HEK293 (cell line): ENCODE measurements at regions not wholly inside any gene's neighbourhood (a gene's known extent, or its start where the extent isn't known, plus 50 kb on each side); places are given as distances from the start of the nearest gene placed in this dataset.
A peak's percentile ranks its signal among the peaks of the same experiment; 100 is the strongest.

Source experiments
- BCL11B ChIP-seq: fragments of 450-650 bp; formaldehyde crosslinking; IDR thresholded peaks from 2 replicates; pipeline ENCODE4 v1.5.1; 2016; ENCODE audit warnings: low read depth, missing biosample characterization, missing genetic modification characterization
- IKZF3 ChIP-seq: fragments of 450-650 bp; IDR thresholded peaks from 2 replicates; pipeline ENCODE4 v1.5.0; 2018; ENCODE audit warnings: missing biosample characterization, mild to moderate bottlenecking, missing genetic modification characterization, moderate library complexity
- KLF16 ChIP-seq: fragments of 450-650 bp; formaldehyde crosslinking; IDR thresholded peaks from 2 replicates; pipeline ENCODE4 v1.5.1; 2017; ENCODE audit warnings: missing biosample characterization, missing genetic modification characterization
- KLF17 ChIP-seq: fragments of 450-650 bp; formaldehyde crosslinking; IDR thresholded peaks from 2 replicates; pipeline ENCODE4 v1.5.1; 2016; ENCODE audit warnings: missing biosample characterization, missing genetic modification characterization
- KLF7 ChIP-seq: fragments of 450-650 bp; formaldehyde crosslinking; IDR thresholded peaks from 2 replicates; pipeline ENCODE4 v1.5.1; 2016; ENCODE audit warnings: missing biosample characterization, missing genetic modification characterization, borderline replicate concordance
- OSR2 ChIP-seq: fragments of 450-650 bp; formaldehyde crosslinking; IDR thresholded peaks from 2 replicates; pipeline ENCODE4 v1.5.1; 2016; ENCODE audit warnings: missing biosample characterization, missing genetic modification characterization
- PATZ1 ChIP-seq: fragments of 450-650 bp; formaldehyde crosslinking; IDR thresholded peaks from 2 replicates; pipeline ENCODE4 v1.5.1; 2016; ENCODE audit warnings: missing biosample characterization, missing genetic modification characterization
- SALL2 ChIP-seq: fragments of 450-650 bp; formaldehyde crosslinking; IDR thresholded peaks from 2 replicates; pipeline ENCODE4 v1.5.0; 2017; ENCODE audit warnings: missing biosample characterization, mild to moderate bottlenecking, missing genetic modification characterization, borderline replicate concordance
- SCRT1 ChIP-seq: fragments of 450-650 bp; formaldehyde crosslinking; IDR thresholded peaks from 2 replicates; pipeline ENCODE4 v1.5.1; 2016; ENCODE audit warnings: missing biosample characterization, missing genetic modification characterization, borderline replicate concordance
- SP3 ChIP-seq: fragments of 450-650 bp; formaldehyde crosslinking; IDR thresholded peaks from 2 replicates; pipeline ENCODE4 v1.5.1; 2016; ENCODE audit warnings: missing biosample characterization, missing genetic modification characterization
- ZBTB10 ChIP-seq: fragments of 450-650 bp; formaldehyde crosslinking; IDR thresholded peaks from 2 replicates; pipeline ENCODE4 v1.5.1; 2016; ENCODE audit warnings: missing biosample characterization, missing genetic modification characterization
- ZBTB11 ChIP-seq: fragments of 450-650 bp; formaldehyde crosslinking; conservative IDR thresholded peaks from 2 replicates; pipeline ENCODE4 v1.5.1; 2016; ENCODE audit warnings: low read depth, missing biosample characterization, missing genetic modification characterization
- ZBTB20 ChIP-seq: fragments of 450-650 bp; formaldehyde crosslinking; IDR thresholded peaks from 2 replicates; pipeline ENCODE4 v1.5.1; 2016; ENCODE audit warnings: missing biosample characterization, missing genetic modification characterization
- ZBTB21 ChIP-seq: fragments of 450-650 bp; formaldehyde crosslinking; IDR thresholded peaks from 2 replicates; pipeline ENCODE4 v1.5.1; 2017; ENCODE audit warnings: missing biosample characterization, missing genetic modification characterization
- ZFP41 ChIP-seq: fragments of 450-650 bp; formaldehyde crosslinking; IDR thresholded peaks from 2 replicates; pipeline ENCODE4 v1.5.1; 2016; ENCODE audit warnings: missing biosample characterization, missing genetic modification characterization, borderline replicate concordance
- ZNF114 ChIP-seq: fragments of 450-650 bp; formaldehyde crosslinking; IDR thresholded peaks from 2 replicates; pipeline ENCODE4 v1.5.0; 2017; ENCODE audit warnings: missing biosample characterization, missing genetic modification characterization
- ZNF157 ChIP-seq: fragments of 450-650 bp; formaldehyde crosslinking; IDR thresholded peaks from 2 replicates; pipeline ENCODE4 v1.5.1; 2016; ENCODE audit warnings: missing biosample characterization, missing genetic modification characterization
- ZNF221 ChIP-seq: fragments of 450-650 bp; formaldehyde crosslinking; IDR thresholded peaks from 2 replicates; pipeline ENCODE4 v1.5.1; 2017; ENCODE audit warnings: missing biosample characterization, missing genetic modification characterization, borderline replicate concordance
- ZNF223 ChIP-seq: fragments of 450-650 bp; formaldehyde crosslinking; IDR thresholded peaks from 2 replicates; pipeline ENCODE4 v1.5.1; 2016; ENCODE audit warnings: missing biosample characterization, missing genetic modification characterization
- ZNF426 ChIP-seq: fragments of 450-650 bp; formaldehyde crosslinking; IDR thresholded peaks from 2 replicates; pipeline ENCODE4 v1.5.1; 2017; ENCODE audit warnings: missing biosample characterization, missing genetic modification characterization, mild to moderate bottlenecking, inconsistent platforms, moderate library complexity
- ZNF548 ChIP-seq: fragments of 450-650 bp; formaldehyde crosslinking; IDR thresholded peaks from 2 replicates; pipeline ENCODE4 v1.5.1; 2016; ENCODE audit warnings: missing biosample characterization, missing genetic modification characterization
- ZNF558 ChIP-seq: fragments of 450-650 bp; formaldehyde crosslinking; IDR thresholded peaks from 2 replicates; pipeline ENCODE4 v1.5.1; 2016; ENCODE audit warnings: missing biosample characterization, missing genetic modification characterization
- ZNF560 ChIP-seq: fragments of 450-650 bp; formaldehyde crosslinking; IDR thresholded peaks from 2 replicates; pipeline ENCODE4 v1.5.1; 2017; ENCODE audit warnings: missing biosample characterization, missing genetic modification characterization, borderline replicate concordance
- ZNF585B ChIP-seq: fragments of 450-650 bp; formaldehyde crosslinking; IDR thresholded peaks from 2 replicates; pipeline ENCODE4 v1.5.1; 2016; ENCODE audit warnings: missing biosample characterization, missing genetic modification characterization
- ZNF596 ChIP-seq: fragments of 450-650 bp; IDR thresholded peaks from 2 replicates; pipeline ENCODE4 v1.5.0; 2018; ENCODE audit warnings: missing biosample characterization, mild to moderate bottlenecking, missing genetic modification characterization, moderate library complexity
- ZNF600 ChIP-seq: fragments of 450-650 bp; formaldehyde crosslinking; IDR thresholded peaks from 2 replicates; pipeline ENCODE4 v1.5.1; 2016; ENCODE audit warnings: missing biosample characterization, missing genetic modification characterization
- ZNF677 ChIP-seq: fragments of 450-650 bp; IDR thresholded peaks from 2 replicates; pipeline ENCODE4 v1.5.0; 2018; ENCODE audit warnings: missing biosample characterization, mild to moderate bottlenecking, missing genetic modification characterization, moderate library complexity
- ZNF707 ChIP-seq: fragments of 450-650 bp; formaldehyde crosslinking; IDR thresholded peaks from 2 replicates; pipeline ENCODE4 v1.5.1; 2016; ENCODE audit warnings: missing biosample characterization, missing genetic modification characterization
- ZNF768 ChIP-seq: fragments of 450-650 bp; formaldehyde crosslinking; IDR thresholded peaks from 2 replicates; pipeline ENCODE4 v1.5.1; 2018; ENCODE audit warnings: missing biosample characterization, mild to moderate bottlenecking, missing genetic modification characterization
- ZNF830 ChIP-seq: fragments of 450-650 bp; IDR thresholded peaks from 2 replicates; pipeline ENCODE4 v1.5.0; 2018; ENCODE audit warnings: missing biosample characterization, missing genetic modification characterization, low read depth, mild to moderate bottlenecking, moderate library complexity
- ZSCAN5A ChIP-seq: fragments of 450-650 bp; formaldehyde crosslinking; IDR thresholded peaks from 2 replicates; pipeline ENCODE4 v1.5.1; 2016; ENCODE audit warnings: missing biosample characterization, missing genetic modification characterization

GRCh38 chr15:72994534-72995177 is 57.6 kb upstream of the NEO1 start (continued):
- TF ChIP-seq KLF17 (tag by site-specific recombination) (peak; percentile 63; the same call in 1 of the 2 replicates), ZNF768 (tag by site-specific recombination) (no peak), ZNF677 (tag by site-specific recombination) (no peak), ZNF548 (tag by site-specific recombination) (no peak), ZNF707 (tag by site-specific recombination) (no peak), ZBTB11 (tag by site-specific recombination) (no peak), ZBTB10 (tag by site-specific recombination) (no peak), ZBTB20 (tag by site-specific recombination) (peak; percentile 74), ZNF830 (tag by site-specific recombination) (no peak), ZSCAN5A (tag by site-specific recombination) (no peak), ZBTB21 (tag by site-specific recombination) (no peak), ZNF114 (tag by site-specific recombination) (no peak), ZNF596 (0 out of 2 replicates have a peak, but pooled peaks have one; percentile 28), PATZ1 (tag by site-specific recombination) (peak; percentile 38; the same call in 1 of the 2 replicates), BCL11B (no peak), SCRT1 (tag by site-specific recombination) (peak; percentile 79; the same call in 1 of the 2 replicates), ZNF221 (tag by site-specific recombination) (no peak), IKZF3 (no peak), ZFP41 (tag by site-specific recombination) (no peak), SP3 (tag by site-specific recombination) (no peak), KLF7 (tag by site-specific recombination) (no peak), KLF16 (no peak), ZNF560 (tag by site-specific recombination) (no peak), ZNF223 (no peak), ZNF426 (tag by site-specific recombination) (no peak), SALL2 (no peak), OSR2 (tag by site-specific recombination) (0 out of 2 replicates have a peak, but pooled peaks have one; percentile 57), ZNF585B (tag by site-specific recombination) (no peak), ZNF600 (tag by site-specific recombination) (peak; percentile 43; the same call in 1 of the 2 replicates), ZNF558 (tag by site-specific recombination) (no peak), ZNF157 (no peak)
